GM21786 (cell line): ENCODE measurements at regions not wholly inside any gene's neighbourhood (a gene's known extent, or its start where the extent isn't known, plus 50 kb on each side); places are given as distances from the start of the nearest gene placed in this dataset.

Experiments used
- ATAC-seq: cut with Tn5 transposase; IDR thresholded peaks from one replicate; pipeline ENCODE4 v1.9.1; 2021; ENCODE audit not compliant: unreplicated experiment

GRCh38 chr6:132972254-132972653 is 157.9 kb downstream of the RPS12 start:
- no peak for ATAC-seq

- no peak for ATAC-seq
Measured at GRCh38 chr6:132972971-132973370, 158.6 kb downstream of the RPS12 start.

- no peak for ATAC-seq
Measured at GRCh38 chr6:132973514-132973993, 159.2 kb downstream of the RPS12 start.

- ATAC-seq = no peak
Measured at GRCh38 chr6:132974122-132974521, 159.8 kb downstream of the RPS12 start.

- no peak for ATAC-seq
Measured at GRCh38 chr6:132977413-132977812, 163.0 kb downstream of the RPS12 start.

GRCh38 chr6:132978685-132979084 is 164.3 kb downstream of the RPS12 start:
- ATAC-seq = no peak

GRCh38 chr6:132993738-132994137 is 179.4 kb downstream of the RPS12 start:
- no peak for ATAC-seq

- no peak for ATAC-seq
Measured at GRCh38 chr6:132995009-132995408, 180.6 kb downstream of the RPS12 start.

GRCh38 chr6:132995432-132995831 is 181.1 kb downstream of the RPS12 start:
- ATAC-seq = no peak

GRCh38 chr6:132998418-132998817 is 184.0 kb downstream of the RPS12 start:
- no peak for ATAC-seq

- ATAC-seq = no peak
Measured at GRCh38 chr6:133001040-133001565, 186.7 kb downstream of the RPS12 start.

GRCh38 chr6:133004304-133004884 is 190.0 kb downstream of the RPS12 start:
- ATAC-seq = no peak

GRCh38 chr6:133012774-133013173 is 198.4 kb downstream of the RPS12 start:
- no peak for ATAC-seq

GRCh38 chr6:133016631-133017030 is 202.3 kb downstream of the RPS12 start:
- ATAC-seq = no peak

- ATAC-seq = no peak
Measured at GRCh38 chr6:133017581-133017980, 203.2 kb downstream of the RPS12 start.

- ATAC-seq = no peak
Measured at GRCh38 chr6:133026705-133027104, 212.3 kb downstream of the RPS12 start.

GRCh38 chr6:133033263-133033662 is 207.9 kb upstream of the EYA4 start:
- no peak for ATAC-seq

GRCh38 chr6:133034509-133035206 is 206.5 kb upstream of the EYA4 start:
- ATAC-seq = no peak

GRCh38 chr6:133040094-133040802 is 200.9 kb upstream of the EYA4 start:
- no peak for ATAC-seq

GRCh38 chr6:133040803-133041419 is 200.2 kb upstream of the EYA4 start:
- no peak for ATAC-seq

- no peak for ATAC-seq
Measured at GRCh38 chr6:133042550-133043120, 198.5 kb upstream of the EYA4 start.
